ENCODE measurements at regions not wholly inside any gene's neighbourhood (a gene's known extent, or its start where the extent isn't known, plus 50 kb on each side); places are given as distances from the start of the nearest gene placed in this dataset.
"Not testable (repeated sequence)": the region's sequence is repeated elsewhere in the genome, so short reads cannot be mapped to it uniquely, and the experiment has no call there.

GRCh38 chr2:109720380-109721106, 73.6 kb upstream of the RGPD5 start:
- Mint-ChIP-seq H3K4me3 (no peak overlapping the region), H3K36me3 (ENCODE audit: insufficient read depth) (no peaks in the 10 kb centered on the region), H3K9me3 (peaks cover 6% of the 10 kb centered on the region), H3K27me3 (ENCODE audit: low read depth) (peaks cover 8% of the 10 kb centered on the region), H3K4me1 (ENCODE audit: low read depth) (no peaks in the 10 kb centered on the region)
- ATAC-seq (no peak), DNase-seq (no peak)

DNA sequence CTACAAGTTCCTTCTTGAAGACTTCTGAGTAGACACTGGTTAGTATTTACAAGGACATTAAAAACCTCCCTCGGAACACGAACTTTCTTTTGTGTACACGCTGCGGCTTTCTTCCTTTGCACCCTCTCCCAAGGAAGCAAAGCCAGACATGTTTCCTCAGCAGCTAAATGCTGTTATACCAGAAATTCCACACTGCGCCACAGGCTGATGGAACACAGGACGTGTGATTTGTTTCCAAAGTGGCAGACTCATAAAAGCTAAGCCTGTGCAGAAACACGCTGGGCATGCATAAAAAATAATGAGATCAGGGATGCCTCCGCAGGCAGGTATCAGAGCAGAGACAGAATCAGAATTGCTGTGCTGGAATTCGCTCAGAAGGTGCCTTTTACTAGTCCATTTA, 73.0 kb upstream of the RGPD5 start:
- Mint-ChIP-seq H3K4me1 (ENCODE audit: low read depth) (no peaks in the 10 kb centered on the region), H3K9me3 (peaks cover 6% of the 10 kb centered on the region), H3K36me3 (ENCODE audit: insufficient read depth) (no peaks in the 10 kb centered on the region), H3K4me3 (no peak overlapping the region), H3K27me3 (ENCODE audit: low read depth) (peaks cover 8% of the 10 kb centered on the region)
- ATAC-seq, result no peak
- DNase-seq, result no peak

DNA sequence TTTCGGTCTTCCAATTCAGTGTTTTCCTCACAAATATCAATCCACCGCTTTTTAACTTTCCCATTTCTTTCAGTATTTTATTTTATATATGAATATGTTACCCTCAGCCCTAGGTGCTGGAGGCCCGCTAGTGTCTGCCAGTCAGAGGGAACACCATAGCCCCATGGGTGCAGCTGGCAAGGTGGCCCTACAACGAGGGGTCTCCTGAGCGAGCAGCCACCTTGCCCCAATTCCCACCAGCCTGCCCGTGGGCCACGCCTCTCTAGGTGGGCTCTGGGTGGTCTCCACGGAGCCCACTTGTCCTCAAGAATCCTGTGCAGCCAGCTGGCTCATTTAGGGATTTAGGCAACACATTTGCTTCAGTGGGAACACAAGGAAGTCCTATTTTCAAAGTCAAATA, 72.5 kb upstream of the RGPD5 start:
- DNase-seq (no peak), ATAC-seq (no peak)
- H3K4me1 Mint-ChIP-seq (ENCODE audit: low read depth), result no peaks in the 10 kb centered on the region
- H3K9me3 Mint-ChIP-seq, result peaks cover 6% of the 10 kb centered on the region
- H3K36me3 Mint-ChIP-seq (ENCODE audit: insufficient read depth), result no peaks in the 10 kb centered on the region
- H3K4me3 Mint-ChIP-seq, result no peak overlapping the region
- peaks cover 9% of the 10 kb centered on the region for H3K27me3 Mint-ChIP-seq (ENCODE audit: low read depth)

GRCh38 chr2:109722026-109722425, 72.1 kb upstream of the RGPD5 start:
- no peak overlapping the region for H3K4me3 Mint-ChIP-seq
- ATAC-seq (no peak), DNase-seq (no peak)
- H3K27me3 Mint-ChIP-seq (ENCODE audit: low read depth), result peaks cover 10% of the 10 kb centered on the region
- no peaks in the 10 kb centered on the region for H3K4me1 Mint-ChIP-seq (ENCODE audit: low read depth)
- H3K36me3 Mint-ChIP-seq (ENCODE audit: insufficient read depth), result no peaks in the 10 kb centered on the region
- peaks cover 6% of the 10 kb centered on the region for H3K9me3 Mint-ChIP-seq

DNA sequence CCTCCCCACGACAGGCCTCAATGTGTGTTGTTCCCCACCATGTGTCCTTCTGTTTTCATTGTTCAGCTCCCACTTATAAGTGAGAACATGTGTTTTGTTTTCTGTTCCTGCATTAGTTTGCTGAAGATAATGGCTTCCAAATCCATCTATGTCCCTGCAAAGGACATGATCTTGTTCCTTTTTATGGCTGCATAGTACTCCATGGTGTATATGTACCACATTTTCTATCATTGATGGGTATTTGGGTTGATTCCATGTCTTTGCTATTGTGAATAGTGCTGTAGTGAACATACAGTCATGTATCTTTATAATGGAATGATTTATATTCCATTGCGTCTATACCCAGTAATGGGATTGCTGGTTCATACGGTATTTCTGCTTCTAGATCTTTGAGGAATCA, 71.5 kb upstream of the RGPD5 start:
- not testable (repeated sequence) for H3K4me1 Mint-ChIP-seq (ENCODE audit: low read depth); DNase-seq; H3K4me3 Mint-ChIP-seq; H3K36me3 Mint-ChIP-seq (ENCODE audit: insufficient read depth); H3K9me3 Mint-ChIP-seq; ATAC-seq
- H3K27me3 Mint-ChIP-seq (ENCODE audit: low read depth), result peaks cover 13% of the 10 kb centered on the region

DNA sequence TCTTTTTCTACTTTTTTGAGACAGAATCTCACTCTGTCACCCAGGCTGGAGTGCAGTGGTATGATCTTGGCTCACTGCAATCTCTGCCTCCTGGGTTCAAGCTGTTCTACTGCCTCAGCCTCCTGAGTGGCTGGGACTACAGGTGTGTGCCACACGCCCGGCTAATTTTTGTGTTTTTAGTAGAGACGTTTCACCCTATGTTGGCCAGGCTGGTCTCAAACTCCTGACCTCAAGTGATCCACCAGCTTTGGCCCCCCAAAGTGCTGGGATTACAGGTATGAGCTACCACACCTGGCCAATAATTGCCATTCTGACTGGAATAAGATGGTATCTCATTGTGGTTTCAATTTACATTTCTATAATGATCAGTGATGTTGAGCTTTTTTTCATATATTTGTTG, 71.0 kb upstream of the RGPD5 start:
- ATAC-seq; H3K4me3 Mint-ChIP-seq; DNase-seq; H3K36me3 Mint-ChIP-seq (ENCODE audit: insufficient read depth); H3K4me1 Mint-ChIP-seq (ENCODE audit: low read depth); H3K9me3 Mint-ChIP-seq: not testable (repeated sequence)
- peaks cover 11% of the 10 kb centered on the region for H3K27me3 Mint-ChIP-seq (ENCODE audit: low read depth)

DNA sequence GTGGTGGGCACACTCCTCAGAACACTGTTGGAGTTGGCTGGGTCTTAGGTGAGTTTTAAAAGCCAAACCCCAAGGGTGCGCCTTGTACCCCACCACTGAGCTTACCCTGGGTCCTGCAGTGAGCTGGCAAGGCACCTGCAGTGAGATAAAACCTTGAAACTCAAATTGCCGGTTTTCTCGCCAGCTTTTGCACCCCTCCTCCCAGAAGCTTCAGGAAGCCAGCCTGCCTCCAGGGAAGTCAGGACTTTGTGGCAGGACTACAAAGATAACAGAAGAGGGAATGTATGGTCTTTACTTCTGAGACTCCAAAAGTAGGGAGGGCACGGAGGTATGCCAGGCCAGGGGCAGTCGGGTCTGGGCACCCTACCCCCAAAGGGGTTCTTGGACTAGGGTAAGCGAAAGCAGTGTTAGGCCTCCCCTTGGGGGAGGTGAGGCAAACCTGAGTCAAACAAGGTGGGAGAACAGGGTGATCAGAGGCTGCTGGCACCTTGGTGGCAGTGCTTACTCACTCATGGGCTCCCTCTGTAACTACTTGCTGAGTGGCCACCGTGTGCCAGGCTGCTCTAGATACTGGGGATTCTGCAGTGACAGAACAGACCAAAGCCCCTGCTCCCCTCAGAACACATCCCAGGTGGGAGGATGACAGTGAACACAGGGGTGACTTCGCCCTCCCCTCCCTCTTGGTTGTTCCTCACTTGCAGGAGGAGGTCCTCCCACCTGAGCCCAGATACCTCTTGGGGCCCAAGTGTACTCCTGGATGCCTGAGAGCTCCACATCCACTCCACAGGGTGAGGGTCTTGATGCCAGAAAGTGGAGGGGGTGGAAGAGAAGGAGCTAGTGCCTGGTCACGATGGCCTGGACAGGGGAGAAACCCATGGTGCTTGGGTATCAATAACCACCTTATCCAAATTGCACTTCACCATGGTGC, 69.3 kb upstream of the RGPD5 start:
- H3K9me3 Mint-ChIP-seq, result no peaks in the 10 kb centered on the region
- peaks cover 12% of the 10 kb centered on the region for H3K27me3 Mint-ChIP-seq (ENCODE audit: low read depth)
- ATAC-seq (no peak), DNase-seq (no peak)
- H3K36me3 Mint-ChIP-seq (ENCODE audit: insufficient read depth), result no peaks in the 10 kb centered on the region
- H3K4me1 Mint-ChIP-seq (ENCODE audit: low read depth), result no peaks in the 10 kb centered on the region
- no peak overlapping the region for H3K4me3 Mint-ChIP-seq

- ATAC-seq, result no peak
- no peak overlapping the region for H3K4me3 Mint-ChIP-seq
- no peak for DNase-seq
- H3K27me3 Mint-ChIP-seq (ENCODE audit: low read depth), result peaks cover 18% of the 10 kb centered on the region
- H3K4me1 Mint-ChIP-seq (ENCODE audit: low read depth), result no peaks in the 10 kb centered on the region
- H3K9me3 Mint-ChIP-seq, result no peaks in the 10 kb centered on the region
- H3K36me3 Mint-ChIP-seq (ENCODE audit: insufficient read depth), result no peaks in the 10 kb centered on the region
Measured at GRCh38 chr2:109726379-109727270, 67.5 kb upstream of the RGPD5 start.

DNA sequence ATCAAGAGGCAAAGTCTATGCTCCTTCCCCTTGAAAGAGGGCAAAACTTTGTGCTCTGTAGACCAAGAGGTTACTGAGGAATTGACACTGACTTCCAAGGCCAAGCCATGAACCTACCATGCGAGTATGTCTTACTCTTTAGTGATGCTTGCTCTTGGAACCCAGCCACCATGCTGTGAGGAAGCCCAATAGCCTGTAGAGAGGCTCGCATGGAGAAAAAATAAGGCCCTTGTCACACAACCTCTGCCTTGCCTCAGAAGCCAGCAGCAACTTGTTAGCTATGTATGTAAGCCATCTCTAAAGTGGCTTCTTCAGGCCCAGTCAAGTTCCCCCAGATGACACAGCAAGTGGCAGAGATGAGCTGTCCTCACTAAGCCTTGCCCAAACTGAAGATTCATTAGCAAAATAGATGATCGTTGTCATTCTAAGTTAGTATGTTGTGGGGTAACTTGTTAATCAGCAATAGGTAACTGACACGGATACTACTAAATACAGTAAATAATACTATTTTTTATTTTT, 66.1 kb upstream of the RGPD5 start:
- Mint-ChIP-seq H3K36me3 (ENCODE audit: insufficient read depth) (no peaks in the 10 kb centered on the region), H3K9me3 (no peaks in the 10 kb centered on the region), H3K4me1 (ENCODE audit: low read depth) (no peaks in the 10 kb centered on the region), H3K27me3 (ENCODE audit: low read depth) (peaks cover 18% of the 10 kb centered on the region), H3K4me3 (no peak overlapping the region)
- DNase-seq (no peak), ATAC-seq (no peak)

DNA sequence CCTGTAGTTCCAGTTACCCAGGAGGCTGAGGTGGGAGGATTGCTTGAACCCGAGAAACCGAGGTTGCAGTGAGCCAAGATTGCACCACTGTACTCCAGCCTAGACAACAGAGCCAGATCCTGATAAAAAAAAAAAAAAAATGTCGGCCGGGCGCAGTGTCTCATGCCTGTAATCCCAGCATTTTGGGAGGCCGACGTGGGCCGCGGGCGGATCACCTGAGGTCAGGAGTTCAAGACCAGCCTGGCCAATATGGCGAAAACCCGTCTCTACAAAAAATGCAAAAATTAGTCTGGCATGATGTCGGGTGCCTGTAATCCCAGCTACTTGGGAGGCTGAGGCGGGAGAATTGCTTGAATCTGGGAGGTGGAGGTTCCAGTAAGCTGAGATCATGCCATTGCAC, 60.4 kb upstream of the RGPD5 start:
- not testable (repeated sequence) for H3K36me3 Mint-ChIP-seq (ENCODE audit: insufficient read depth); DNase-seq; H3K4me1 Mint-ChIP-seq (ENCODE audit: low read depth); ATAC-seq; H3K9me3 Mint-ChIP-seq; H3K4me3 Mint-ChIP-seq
- H3K27me3 Mint-ChIP-seq (ENCODE audit: low read depth), result peaks cover 19% of the 10 kb centered on the region

DNA sequence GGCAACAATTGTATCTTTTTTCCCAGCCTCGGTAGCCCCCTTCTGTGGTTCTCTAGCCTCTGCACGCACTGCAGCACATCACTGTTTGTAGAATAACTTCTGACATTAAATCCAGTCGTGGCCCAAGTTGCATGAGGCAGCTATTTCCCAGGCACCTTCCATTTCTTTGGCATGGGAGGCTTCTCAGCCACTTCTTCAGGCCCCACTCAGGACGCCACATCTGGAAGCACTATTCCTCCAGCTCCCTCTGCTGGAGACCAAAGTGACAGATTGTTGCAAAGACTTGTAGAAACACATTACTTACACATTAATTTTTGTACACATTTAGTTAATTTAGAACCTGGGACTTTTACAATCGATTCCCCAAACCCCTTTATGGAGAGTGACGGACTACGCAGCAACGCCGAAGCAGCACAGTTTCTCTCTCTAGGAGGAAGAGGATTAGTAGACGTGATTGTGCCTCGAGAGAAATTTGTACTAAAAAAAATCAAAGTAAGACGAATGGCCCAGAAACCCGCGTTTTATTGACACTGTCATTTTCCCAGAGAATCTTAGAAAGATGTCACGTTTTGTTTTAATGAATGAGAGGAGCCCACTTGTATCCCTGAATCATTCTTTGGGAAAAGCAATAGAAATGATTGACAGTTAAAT, 57.8 kb upstream of the RGPD5 start:
- Mint-ChIP-seq H3K4me1 (ENCODE audit: low read depth) (no peaks in the 10 kb centered on the region), H3K9me3 (no peaks in the 10 kb centered on the region), H3K36me3 (ENCODE audit: insufficient read depth) (no peaks in the 10 kb centered on the region), H3K4me3 (no peak overlapping the region), H3K27me3 (ENCODE audit: low read depth) (peaks cover 10% of the 10 kb centered on the region)
- no peak for DNase-seq
- ATAC-seq, result no peak

All from activated T-cell treated with anti-CD3 and anti-CD28 coated beads, Interleukin-2, amount 50 U/mL, for 4 hours (primary cell).